ENCODE measurements at regions not wholly inside any gene's neighbourhood (a gene's known extent, or its start where the extent isn't known, plus 50 kb on each side); places are given as distances from the start of the nearest gene placed in this dataset.

DNA sequence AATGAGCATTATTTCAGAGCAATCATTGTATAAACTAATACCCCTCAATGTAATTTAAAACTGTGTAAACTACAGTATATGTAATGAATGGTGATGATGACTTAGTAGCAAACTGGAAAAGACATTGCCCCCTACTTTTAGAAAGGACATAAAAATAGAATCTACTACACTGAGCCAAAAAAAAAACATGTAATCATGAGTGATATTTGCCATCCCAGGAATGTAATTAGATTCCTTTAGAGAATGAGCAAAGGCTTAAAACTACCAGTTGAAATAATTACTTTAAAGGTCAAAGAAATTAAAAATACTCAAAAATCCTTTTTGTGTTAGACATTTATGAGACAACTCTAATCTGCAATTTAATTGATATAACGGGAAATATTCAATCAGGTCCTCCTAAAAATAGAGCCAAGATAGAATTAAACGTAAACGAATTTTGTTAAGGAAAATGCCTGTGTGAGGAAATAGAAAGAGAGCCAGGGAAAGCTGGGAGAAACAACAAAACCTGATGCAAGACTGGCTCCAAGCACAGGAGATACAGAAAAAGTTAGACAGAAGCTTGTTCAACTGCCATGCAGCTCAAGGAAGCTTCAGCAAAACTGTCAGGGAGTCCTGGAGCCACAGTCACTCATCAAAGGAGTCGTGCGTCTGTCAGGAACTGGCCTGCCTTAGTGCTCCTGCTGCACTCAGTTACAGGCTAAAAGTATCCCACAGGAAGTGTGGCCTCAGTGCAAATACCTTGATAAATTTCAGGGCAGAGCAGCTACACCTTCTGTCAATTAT lies 655.7 kb upstream of the INTU start:
- Histone ChIP-seq H3K9ac (replicated peaks; ENCODE audit: extremely low read depth, insufficient read depth, low read length) (no peak overlapping the region), H3K27ac (ENCODE audit: insufficient read depth, low read depth, low read length) (no peak overlapping the region), H3K36me3 (ENCODE audit: control insufficient read depth in 2 of 2, extremely low read depth in 1 of 2, insufficient read depth in 2 of 2, low read length in 2 of 2) (no peaks in the 10 kb centered on the region), H3K9me3 (replicated peaks; ENCODE audit: control insufficient read depth, insufficient read depth, low read length) (no peaks in the 10 kb centered on the region), H2AFZ (ENCODE audit: low read depth, low read length) (no peak overlapping the region), H3K9me1 (replicated peaks; ENCODE audit: control insufficient read depth, extremely low read depth, insufficient read depth, low read length) (no peaks in the 10 kb centered on the region), H3K4me2 (ENCODE audit: insufficient read depth, low read length) (no peak overlapping the region), H3K4me1 (ENCODE audit: control insufficient read depth, extremely low read depth, insufficient read depth, low read length) (no peaks in the 10 kb centered on the region), H4K20me1 (replicated peaks; ENCODE audit: control insufficient read depth, extremely low read depth, insufficient read depth, low read length) (no peaks in the 10 kb centered on the region), H3K27me3 (ENCODE audit: control insufficient read depth in 2 of 2, insufficient read depth in 2 of 2, low read length in 2 of 2) (no peaks in the 10 kb centered on the region), H3K4me3 (replicated peaks in 1 of 3; ENCODE audit: insufficient read depth in 1 of 3, low read depth in 1 of 3, low read length in 3 of 3) (no peak overlapping the region), H3K79me2 (ENCODE audit: control insufficient read depth, insufficient read depth, low read length) (no peaks in the 10 kb centered on the region)
- FAIRE-seq (no peak), DNase-seq (ENCODE audit: low read depth, low spot score) (no peak)
- CTCF ChIA-PET: interaction anchor here (0.9 kb wide), 1 partner anchor 76 kb away, joined by 3 read pairs; no protein-coding TSS in a partner anchor
- dilution Hi-C loops (cut with MboI; ENCODE audit: extremely low pct_ligation_motif_present, low sequenced_read_pairs): no loop called here
- intact Hi-C loops (cut with micrococcal nuclease): no loop called here
- POLR2A ChIA-PET: no interaction called here
- no TSS peak for BruUV-seq (replicated peaks)
- TF ChIP-seq POLR2A (IDR thresholded peaks at IDR 0.05; ENCODE audit: low read depth, low read length) (no peak), MYC (IDR thresholded peaks at IDR 0.05; ENCODE audit: low read depth, low read length) (no peak), FOS (IDR thresholded peaks at IDR 0.05; ENCODE audit: borderline replicate concordance, insufficient read depth, low read length) (no peak), JUN (IDR thresholded peaks at IDR 0.05; ENCODE audit: borderline replicate concordance, insufficient read depth, insufficient read length, low read depth) (no peak), EZH2 (IDR thresholded peaks at IDR 0.05; ENCODE audit: borderline replicate concordance, low read depth, low read length, severe bottlenecking) (no peak), POLR2AphosphoS5 (IDR thresholded peaks at IDR 0.05; ENCODE audit: insufficient read depth, low read depth, low read length) (no peak), GATA2 (IDR thresholded peaks at IDR 0.05; ENCODE audit: insufficient read depth, insufficient read length, low read depth, low read length) (no peak)
- TF ChIP-seq, protein P1, sequence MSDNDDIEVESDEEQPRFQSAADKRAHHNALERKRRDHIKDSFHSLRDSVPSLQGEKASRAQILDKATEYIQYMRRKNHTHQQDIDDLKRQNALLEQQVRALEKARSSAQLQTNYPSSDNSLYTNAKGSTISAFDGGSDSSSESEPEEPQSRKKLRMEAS (IDR thresholded peaks at IDR 0.05; ENCODE audit: insufficient read depth, insufficient read length): no peak
- TF ChIP-seq, protein P2, sequence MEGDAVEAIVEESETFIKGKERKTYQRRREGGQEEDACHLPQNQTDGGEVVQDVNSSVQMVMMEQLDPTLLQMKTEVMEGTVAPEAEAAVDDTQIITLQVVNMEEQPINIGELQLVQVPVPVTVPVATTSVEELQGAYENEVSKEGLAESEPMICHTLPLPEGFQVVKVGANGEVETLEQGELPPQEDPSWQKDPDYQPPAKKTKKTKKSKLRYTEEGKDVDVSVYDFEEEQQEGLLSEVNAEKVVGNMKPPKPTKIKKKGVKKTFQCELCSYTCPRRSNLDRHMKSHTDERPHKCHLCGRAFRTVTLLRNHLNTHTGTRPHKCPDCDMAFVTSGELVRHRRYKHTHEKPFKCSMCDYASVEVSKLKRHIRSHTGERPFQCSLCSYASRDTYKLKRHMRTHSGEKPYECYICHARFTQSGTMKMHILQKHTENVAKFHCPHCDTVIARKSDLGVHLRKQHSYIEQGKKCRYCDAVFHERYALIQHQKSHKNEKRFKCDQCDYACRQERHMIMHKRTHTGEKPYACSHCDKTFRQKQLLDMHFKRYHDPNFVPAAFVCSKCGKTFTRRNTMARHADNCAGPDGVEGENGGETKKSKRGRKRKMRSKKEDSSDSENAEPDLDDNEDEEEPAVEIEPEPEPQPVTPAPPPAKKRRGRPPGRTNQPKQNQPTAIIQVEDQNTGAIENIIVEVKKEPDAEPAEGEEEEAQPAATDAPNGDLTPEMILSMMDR (IDR thresholded peaks at IDR 0.05; ENCODE audit: extremely low read depth in 1 of 2, insufficient read depth in 1 of 2, low read depth in 1 of 2, low read length in 2 of 2): no peak
